ENCODE measurements at regions not wholly inside any gene's neighbourhood (a gene's known extent, or its start where the extent isn't known, plus 50 kb on each side); places are given as distances from the start of the nearest gene placed in this dataset.

GRCh38 chr2:65739927-65740326, 307.5 kb upstream of the SPRED2 start:
- TF ChIP-seq, protein P1, sequence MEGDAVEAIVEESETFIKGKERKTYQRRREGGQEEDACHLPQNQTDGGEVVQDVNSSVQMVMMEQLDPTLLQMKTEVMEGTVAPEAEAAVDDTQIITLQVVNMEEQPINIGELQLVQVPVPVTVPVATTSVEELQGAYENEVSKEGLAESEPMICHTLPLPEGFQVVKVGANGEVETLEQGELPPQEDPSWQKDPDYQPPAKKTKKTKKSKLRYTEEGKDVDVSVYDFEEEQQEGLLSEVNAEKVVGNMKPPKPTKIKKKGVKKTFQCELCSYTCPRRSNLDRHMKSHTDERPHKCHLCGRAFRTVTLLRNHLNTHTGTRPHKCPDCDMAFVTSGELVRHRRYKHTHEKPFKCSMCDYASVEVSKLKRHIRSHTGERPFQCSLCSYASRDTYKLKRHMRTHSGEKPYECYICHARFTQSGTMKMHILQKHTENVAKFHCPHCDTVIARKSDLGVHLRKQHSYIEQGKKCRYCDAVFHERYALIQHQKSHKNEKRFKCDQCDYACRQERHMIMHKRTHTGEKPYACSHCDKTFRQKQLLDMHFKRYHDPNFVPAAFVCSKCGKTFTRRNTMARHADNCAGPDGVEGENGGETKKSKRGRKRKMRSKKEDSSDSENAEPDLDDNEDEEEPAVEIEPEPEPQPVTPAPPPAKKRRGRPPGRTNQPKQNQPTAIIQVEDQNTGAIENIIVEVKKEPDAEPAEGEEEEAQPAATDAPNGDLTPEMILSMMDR (IDR thresholded peaks at IDR 0.05): no peak
- no peak for TF ChIP-seq POLR2A (IDR thresholded peaks at IDR 0.05)
